HEK293T (cell line): ENCODE measurements at regions not wholly inside any gene's neighbourhood (a gene's known extent, or its start where the extent isn't known, plus 50 kb on each side); places are given as distances from the start of the nearest gene placed in this dataset.

ENCODE experiments used
- FOXK2 ChIP-seq: fragments of 450-650 bp; IDR thresholded peaks from 2 replicates; pipeline ENCODE4 v1.6.1; 2016; ENCODE audit warnings: mild to moderate bottlenecking
- SP1 ChIP-seq: fragments of 450-650 bp; IDR thresholded peaks from 2 replicates; pipeline ENCODE4 v1.6.1; 2017

DNA sequence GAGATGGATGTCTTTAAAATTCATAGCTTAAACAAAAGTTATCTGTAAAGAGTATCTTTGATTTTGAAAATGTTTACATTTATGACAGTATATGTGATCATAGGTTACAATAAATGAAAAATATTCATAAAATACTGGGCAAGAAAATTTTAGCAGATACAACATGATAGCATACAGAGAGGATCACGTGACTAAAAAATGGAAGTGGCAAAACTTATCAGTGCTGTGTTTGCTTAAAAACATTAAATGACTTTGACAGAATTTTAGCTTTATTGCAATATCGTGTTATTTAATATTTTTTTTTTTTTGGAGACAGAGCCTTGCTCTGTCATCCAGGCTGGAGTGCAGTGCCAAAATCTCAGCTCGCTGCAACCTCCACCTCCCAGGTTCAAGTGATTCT is 2294.1 kb downstream of the NCAM2 start:
- TF ChIP-seq FOXK2: no peak
- no peak for TF ChIP-seq SP1
